Endothelial cell of umbilical vein (primary cell): ENCODE measurements at regions not wholly inside any gene's neighbourhood (a gene's known extent, or its start where the extent isn't known, plus 50 kb on each side); places are given as distances from the start of the nearest gene placed in this dataset.

Experiments
- EZH2 ChIP-seq: IDR thresholded peaks from 2 replicates; pipeline ENCODE4 v1.6.1; 2012; ENCODE audit warnings: borderline replicate concordance, low read depth, mild to moderate bottlenecking, moderate library complexity, low read length, inconsistent platforms; ENCODE audit not compliant: severe bottlenecking
- MYC ChIP-seq: IDR thresholded peaks from one replicate; pipeline ENCODE4 v1.6.1; 2011; ENCODE audit warnings: mild to moderate bottlenecking, low read depth, low read length
- POLR2A ChIP-seq: IDR thresholded peaks from 2 replicates; pipeline ENCODE4 v1.6.1; 2012; ENCODE audit warnings: low read depth, mild to moderate bottlenecking, control low read depth, low read length
- POLR2AphosphoS5 ChIP-seq: IDR thresholded peaks from 2 replicates; pipeline ENCODE4 v1.6.1; 2012; ENCODE audit warnings: low read depth, mild to moderate bottlenecking, control low read depth, low read length, moderate library complexity; ENCODE audit not compliant: insufficient read depth
- TF ChIP-seq, protein P1 (sequence below), 2 donors: IDR thresholded peaks; 1 replicate in 1 of 2; 2 replicates in 1 of 2; pipeline ENCODE4 v1.5.1; 2011; ENCODE audit warnings: low read length in 2 of 2, mild to moderate bottlenecking in 2 of 2, moderate library complexity in 2 of 2, control low read depth in 1 of 2, inconsistent platforms in 1 of 2, low read depth in 1 of 2; ENCODE audit not compliant: insufficient read depth in 1 of 2; ENCODE audit errors: extremely low read depth in 1 of 2
- TF ChIP-seq, protein P2 (sequence below): IDR thresholded peaks from 2 replicates; pipeline ENCODE4 v1.6.1; 2011; ENCODE audit not compliant: insufficient read depth, insufficient read length

GRCh38 chr15:67013696-67014095, 51.7 kb upstream of the SMAD3 start:
- TF ChIP-seq, protein P1, sequence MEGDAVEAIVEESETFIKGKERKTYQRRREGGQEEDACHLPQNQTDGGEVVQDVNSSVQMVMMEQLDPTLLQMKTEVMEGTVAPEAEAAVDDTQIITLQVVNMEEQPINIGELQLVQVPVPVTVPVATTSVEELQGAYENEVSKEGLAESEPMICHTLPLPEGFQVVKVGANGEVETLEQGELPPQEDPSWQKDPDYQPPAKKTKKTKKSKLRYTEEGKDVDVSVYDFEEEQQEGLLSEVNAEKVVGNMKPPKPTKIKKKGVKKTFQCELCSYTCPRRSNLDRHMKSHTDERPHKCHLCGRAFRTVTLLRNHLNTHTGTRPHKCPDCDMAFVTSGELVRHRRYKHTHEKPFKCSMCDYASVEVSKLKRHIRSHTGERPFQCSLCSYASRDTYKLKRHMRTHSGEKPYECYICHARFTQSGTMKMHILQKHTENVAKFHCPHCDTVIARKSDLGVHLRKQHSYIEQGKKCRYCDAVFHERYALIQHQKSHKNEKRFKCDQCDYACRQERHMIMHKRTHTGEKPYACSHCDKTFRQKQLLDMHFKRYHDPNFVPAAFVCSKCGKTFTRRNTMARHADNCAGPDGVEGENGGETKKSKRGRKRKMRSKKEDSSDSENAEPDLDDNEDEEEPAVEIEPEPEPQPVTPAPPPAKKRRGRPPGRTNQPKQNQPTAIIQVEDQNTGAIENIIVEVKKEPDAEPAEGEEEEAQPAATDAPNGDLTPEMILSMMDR (IDR thresholded peaks at IDR 0.05; ENCODE audit: extremely low read depth in 1 of 2, insufficient read depth in 1 of 2, low read depth in 1 of 2, low read length in 2 of 2), result no peak
- TF ChIP-seq POLR2A, result peak; percentile 60
- no peak for TF ChIP-seq MYC
- no peak for TF ChIP-seq EZH2
- peak; percentile 87 for TF ChIP-seq POLR2AphosphoS5
- TF ChIP-seq, protein P2, sequence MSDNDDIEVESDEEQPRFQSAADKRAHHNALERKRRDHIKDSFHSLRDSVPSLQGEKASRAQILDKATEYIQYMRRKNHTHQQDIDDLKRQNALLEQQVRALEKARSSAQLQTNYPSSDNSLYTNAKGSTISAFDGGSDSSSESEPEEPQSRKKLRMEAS, result no peak
